ENCODE measurements at regions not wholly inside any gene's neighbourhood (a gene's known extent, or its start where the extent isn't known, plus 50 kb on each side); places are given as distances from the start of the nearest gene placed in this dataset.

GRCh38 chr5:38157024-38157423, 101.3 kb upstream of the EGFLAM start:
- TF ChIP-seq, protein P1, sequence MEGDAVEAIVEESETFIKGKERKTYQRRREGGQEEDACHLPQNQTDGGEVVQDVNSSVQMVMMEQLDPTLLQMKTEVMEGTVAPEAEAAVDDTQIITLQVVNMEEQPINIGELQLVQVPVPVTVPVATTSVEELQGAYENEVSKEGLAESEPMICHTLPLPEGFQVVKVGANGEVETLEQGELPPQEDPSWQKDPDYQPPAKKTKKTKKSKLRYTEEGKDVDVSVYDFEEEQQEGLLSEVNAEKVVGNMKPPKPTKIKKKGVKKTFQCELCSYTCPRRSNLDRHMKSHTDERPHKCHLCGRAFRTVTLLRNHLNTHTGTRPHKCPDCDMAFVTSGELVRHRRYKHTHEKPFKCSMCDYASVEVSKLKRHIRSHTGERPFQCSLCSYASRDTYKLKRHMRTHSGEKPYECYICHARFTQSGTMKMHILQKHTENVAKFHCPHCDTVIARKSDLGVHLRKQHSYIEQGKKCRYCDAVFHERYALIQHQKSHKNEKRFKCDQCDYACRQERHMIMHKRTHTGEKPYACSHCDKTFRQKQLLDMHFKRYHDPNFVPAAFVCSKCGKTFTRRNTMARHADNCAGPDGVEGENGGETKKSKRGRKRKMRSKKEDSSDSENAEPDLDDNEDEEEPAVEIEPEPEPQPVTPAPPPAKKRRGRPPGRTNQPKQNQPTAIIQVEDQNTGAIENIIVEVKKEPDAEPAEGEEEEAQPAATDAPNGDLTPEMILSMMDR (IDR thresholded peaks at IDR 0.05; ENCODE audit: low read depth, low read length, poor library complexity, severe bottlenecking) = no peak
- no peak for TF ChIP-seq EZH2phosphoT487 (IDR thresholded peaks at IDR 0.05; ENCODE audit: borderline replicate concordance, low read length)

Measured in DOHH2 (cell line).